Testis (tissue), 2 donors: ENCODE measurements at regions not wholly inside any gene's neighbourhood (a gene's known extent, or its start where the extent isn't known, plus 50 kb on each side); places are given as distances from the start of the nearest gene placed in this dataset.
"Not testable (repeated sequence)": the region's sequence is repeated elsewhere in the genome, so short reads cannot be mapped to it uniquely, and the experiment has no call there.

ENCODE experiments used
- CTCF ChIP-seq, 3 experiments: fragments of 450-650 bp in 2 of 3; fragments of 200-600 bp in 1 of 3; sonication (generic) in 1 of 3; IDR thresholded peaks; one replicate each; pipeline ENCODE4 v1.5.1; 2016 to 2019; ENCODE audit warnings: antibody characterized with exemption in 3 of 3, mild to moderate bottlenecking in 2 of 3, moderate library complexity in 1 of 3
- POLR2A ChIP-seq: fragments of 450-650 bp; IDR thresholded peaks from one replicate; pipeline ENCODE4 v1.6.1; 2017; ENCODE audit warnings: antibody characterized with exemption, mild to moderate bottlenecking, moderate library complexity

GRCh38 chr10:28085760-28086159 is 86.9 kb upstream of the ODAD2 start:
- not testable (repeated sequence) for TF ChIP-seq POLR2A; CTCF (IDR thresholded peaks at IDR 0.05)
